HG02981 (cell line): ENCODE measurements at regions not wholly inside any gene's neighbourhood (a gene's known extent, or its start where the extent isn't known, plus 50 kb on each side); places are given as distances from the start of the nearest gene placed in this dataset.

ENCODE experiments used
- ATAC-seq: cut with Tn5 transposase; IDR thresholded peaks from one replicate; pipeline ENCODE4 v1.9.1; 2021; ENCODE audit warnings: mild to moderate bottlenecking, moderate library complexity; ENCODE audit not compliant: unreplicated experiment

DNA sequence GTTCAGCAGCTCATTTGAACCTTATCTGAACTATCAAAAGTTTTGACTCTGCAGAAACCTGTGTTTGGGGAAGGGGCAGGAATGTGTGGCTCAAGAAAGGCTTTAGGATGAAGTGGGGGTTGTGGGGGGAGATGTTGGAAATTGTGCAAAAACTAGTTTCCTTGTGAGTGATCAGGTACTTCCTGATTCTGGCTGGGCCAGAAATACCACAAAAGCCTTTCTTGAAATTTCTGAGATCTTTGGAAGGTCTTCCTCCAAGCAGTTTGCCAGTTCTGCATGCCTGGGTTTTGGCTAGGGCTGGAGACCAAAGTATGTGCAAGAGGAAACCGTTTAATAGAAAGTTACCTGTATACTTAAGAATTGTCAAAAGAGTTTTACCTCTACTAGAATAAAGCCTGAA lies 116.6 kb downstream of the BMP2 start:
- no peak for ATAC-seq

DNA sequence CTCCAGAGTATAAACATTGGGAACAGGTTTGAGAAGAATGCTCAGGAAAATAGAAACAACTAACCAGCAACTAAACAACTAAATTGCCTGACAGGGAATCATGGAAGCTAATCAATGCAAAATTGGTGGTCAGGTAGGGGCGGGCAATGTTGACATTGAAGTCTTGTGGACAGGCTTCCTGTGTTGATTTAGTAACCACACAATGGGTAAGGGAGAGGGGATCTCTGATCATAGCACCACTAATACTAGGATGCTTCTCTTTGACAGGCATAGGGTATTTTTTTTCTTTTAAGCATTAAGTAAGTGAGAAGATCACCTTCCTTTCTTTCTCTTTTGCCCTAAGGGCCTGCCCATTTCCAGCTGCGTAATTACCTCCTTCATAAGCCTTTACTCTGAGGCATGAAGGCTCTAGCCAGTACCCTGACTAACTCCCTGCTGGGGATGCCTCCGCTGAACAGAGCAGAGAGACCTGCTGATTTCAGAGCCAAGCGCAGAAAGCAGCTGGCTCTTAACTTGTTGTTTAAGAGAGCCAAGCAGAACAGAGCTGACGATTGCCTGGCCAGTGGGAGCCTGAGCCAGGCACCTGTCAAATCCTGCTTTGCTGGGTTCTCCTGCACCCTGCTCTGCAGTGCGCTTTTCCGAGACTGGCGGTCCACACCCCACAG lies 118.7 kb downstream of the BMP2 start:
- ATAC-seq, result no peak

DNA sequence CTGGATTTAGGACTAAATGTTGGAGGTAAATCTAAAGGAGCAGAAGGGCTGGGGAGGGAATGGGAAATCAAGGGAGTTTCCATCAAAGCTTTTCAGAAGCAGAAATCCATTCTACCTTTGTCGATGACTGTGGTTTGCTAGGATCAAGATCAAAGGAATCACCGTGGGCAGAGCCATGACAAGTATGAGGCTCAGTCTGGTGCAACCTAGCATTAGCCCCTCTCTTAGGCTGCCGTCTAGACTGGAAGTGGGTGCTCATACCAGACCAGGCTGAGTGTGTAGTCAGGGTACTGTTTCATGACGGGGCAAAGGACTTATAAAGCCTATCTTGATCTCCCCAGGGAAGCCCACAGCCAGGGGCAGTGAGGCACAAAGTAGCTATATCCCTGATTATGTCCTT lies 120.5 kb downstream of the BMP2 start:
- no peak for ATAC-seq

DNA sequence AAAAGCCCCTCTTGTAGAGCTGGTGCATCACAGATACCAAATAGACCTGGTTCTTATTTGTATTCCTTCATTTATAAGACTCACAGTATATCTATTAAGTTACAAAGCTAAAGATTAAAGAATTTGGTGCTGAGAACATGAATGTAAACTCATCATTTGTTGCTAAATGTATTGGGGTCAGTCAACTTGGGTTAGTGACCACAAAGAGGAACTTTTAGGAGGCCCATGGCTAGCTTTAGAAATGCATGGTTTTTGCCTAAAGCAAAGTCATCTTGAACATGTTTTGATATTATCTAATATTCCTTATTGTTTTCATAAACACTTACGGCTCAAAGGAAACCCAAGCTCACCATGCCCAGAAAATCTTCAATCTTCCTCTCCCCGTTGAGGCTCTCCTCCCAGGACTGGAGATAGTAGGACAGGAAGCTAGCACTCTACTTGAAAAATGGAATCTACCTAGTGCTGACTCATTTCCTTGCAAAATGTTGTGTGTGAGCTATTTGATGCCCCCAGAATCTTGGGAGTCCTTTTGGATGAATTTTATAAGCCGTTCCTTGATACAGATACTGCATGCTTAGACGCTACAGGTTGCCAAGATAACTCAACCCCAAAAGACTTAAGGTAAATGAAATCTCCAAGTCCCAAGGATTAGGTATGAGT lies 121.4 kb downstream of the BMP2 start:
- no peak for ATAC-seq

DNA sequence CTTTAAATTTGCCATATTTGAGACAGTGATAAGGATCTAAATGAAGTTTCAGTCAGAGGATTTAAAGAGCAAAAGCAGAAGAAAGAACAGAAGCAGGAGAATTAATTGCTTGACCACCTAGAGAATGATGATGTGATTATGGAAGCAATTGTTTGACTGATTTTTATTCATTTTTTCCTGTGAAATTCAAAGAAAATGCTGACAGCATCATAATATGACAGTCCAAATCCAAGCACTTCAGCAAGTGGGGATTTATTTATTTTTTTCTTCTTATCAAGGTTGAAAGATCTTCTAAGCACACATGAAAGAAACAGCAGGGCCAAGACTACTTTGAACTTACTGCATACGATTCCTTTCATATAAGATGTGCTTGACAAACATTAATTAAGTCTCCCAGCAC lies 125.2 kb downstream of the BMP2 start:
- no peak for ATAC-seq

DNA sequence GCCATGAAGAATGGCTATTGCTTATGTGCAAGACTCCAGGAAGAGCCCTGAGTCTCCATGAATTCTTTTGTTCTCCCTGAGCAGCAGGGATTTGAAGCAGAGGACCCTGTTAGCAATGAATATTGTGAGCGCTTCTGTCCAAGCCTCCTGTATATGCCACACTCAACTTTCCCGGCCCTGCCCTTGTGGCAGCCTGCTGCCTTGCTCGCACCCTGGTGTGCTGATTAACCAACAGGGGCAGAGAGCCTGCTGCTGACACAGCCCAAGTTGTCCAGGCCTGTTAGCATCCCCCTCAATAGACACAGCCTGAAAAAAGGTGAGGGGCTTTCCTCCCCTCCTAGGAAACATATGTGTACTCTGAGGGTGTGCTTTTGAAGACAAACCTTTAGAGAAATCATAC lies 131.4 kb downstream of the BMP2 start:
- ATAC-seq, result no peak

DNA sequence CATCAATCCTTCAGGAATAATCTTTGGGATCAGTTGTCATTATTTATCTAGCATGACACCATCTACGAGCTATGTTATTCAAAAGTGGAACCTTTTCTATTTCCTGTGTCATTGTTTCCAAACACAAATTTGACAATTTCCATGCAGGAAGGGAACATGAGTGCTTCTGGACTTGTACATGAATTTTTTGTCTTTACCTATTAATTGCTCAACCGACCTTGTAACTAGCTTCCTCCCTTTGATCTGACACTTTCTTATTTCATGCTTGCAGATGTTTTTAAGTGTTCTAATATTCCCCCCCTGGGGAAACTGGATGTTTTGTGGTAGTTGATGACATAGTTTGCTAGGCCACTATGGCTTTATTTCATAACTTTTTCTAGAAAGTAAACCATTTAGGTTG lies 139.4 kb downstream of the BMP2 start:
- no peak for ATAC-seq

DNA sequence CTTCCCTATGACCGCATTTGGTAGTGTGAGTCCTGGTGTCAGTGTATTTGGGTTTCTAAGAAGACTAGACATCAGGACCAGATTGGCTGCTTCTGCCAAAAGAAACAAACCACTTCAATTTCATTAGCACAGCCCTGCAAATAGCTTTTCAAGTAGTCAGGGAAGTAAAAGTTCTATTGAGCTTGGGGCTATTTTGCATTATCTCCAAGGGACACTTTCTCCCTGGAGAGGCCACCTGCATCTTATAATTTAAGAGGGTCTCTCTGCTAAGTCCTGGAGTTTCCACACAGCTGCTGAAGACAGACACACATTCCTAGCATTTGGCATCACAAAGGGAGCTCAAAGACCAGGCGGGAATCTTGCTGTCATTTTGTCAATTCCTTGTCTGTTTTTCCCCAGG lies 141.2 kb downstream of the BMP2 start:
- ATAC-seq, result no peak

DNA sequence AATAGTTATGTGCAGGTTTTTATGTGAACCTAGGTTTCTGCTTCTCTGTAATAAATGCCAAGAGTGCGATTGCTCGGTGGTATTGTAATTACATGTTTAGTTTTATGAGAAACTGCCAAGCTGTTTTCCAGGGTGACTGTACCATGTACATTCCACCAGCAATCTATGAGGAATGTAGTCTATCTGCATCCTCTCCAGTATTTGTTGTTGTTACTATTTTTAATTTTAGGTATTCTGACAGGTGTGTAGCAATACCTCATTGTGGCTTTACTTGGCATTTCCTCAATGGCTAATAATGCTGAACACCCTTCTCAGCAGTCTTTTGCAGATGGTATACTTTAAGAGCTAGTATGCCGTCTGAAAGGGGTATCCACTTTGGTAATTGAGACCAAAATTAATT lies 142.1 kb downstream of the BMP2 start:
- no peak for ATAC-seq

DNA sequence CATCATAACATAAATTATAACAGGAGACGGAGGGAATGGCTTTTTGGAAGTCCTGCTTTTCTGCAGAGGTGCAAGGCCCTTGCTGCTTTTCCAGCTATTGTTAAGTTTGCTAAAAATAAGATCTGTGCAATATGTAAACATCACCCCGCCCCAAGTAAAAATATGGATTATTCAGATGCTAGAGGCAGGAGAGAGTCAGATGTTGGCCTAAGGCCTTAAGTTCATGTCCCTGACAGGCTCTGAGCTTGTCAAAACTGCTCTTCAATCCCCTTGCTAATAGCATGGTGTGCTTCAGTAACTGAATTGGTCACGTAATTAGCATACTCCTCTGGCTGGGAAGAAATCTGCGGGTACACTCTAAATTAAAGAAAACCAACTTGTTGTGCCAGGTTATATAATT lies 147.5 kb downstream of the BMP2 start:
- ATAC-seq, result no peak

DNA sequence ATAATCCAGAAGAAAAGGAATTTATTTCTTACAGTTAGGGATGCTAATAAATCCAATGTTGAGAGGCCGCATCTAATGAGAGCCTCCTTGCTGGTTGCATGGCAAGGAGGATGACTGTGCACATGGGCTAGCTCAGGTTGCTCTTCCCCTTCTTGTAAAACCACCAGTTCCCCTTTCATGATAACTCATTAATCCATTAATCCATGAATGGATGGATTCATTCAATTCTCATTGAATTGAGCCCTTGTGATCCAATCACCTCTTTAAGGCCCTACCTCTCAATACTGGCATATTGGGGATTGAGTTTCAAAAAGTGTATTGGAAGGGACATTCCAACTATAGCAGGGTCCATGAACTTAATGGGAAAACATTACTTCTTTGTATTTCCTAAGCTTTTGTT lies 149.5 kb downstream of the BMP2 start:
- ATAC-seq, result no peak

DNA sequence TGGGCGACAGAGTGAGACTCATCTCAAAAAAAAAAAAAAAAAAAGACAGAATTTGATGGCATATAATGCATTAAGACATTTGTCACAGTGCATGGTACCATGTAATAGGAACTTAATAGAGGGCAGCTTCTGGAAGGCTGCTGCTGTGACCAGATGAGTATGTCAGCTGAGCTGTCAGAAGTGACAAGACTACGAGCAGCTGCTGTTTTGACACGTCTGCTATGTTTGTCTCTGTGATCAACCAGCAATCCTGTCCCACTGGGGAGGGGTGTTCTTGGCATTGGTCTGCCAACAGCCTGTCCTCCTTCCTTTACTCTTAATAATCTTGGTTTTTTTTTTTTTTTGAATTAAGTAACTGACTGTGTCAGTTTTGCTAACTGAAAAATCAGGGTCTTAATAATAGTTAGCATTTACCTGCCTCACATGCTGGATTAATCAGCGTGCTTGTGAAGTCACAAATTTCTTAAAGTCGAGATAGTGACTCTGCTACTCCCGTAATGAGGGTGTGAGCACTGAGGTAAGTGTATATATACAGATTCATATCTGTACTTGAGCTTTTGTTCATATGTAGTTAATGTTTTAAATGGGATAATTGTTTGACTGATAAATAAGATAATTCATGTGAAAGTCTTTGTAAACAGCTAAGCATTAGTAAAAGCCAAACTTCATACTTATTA lies 152.4 kb downstream of the BMP2 start:
- ATAC-seq, result no peak

DNA sequence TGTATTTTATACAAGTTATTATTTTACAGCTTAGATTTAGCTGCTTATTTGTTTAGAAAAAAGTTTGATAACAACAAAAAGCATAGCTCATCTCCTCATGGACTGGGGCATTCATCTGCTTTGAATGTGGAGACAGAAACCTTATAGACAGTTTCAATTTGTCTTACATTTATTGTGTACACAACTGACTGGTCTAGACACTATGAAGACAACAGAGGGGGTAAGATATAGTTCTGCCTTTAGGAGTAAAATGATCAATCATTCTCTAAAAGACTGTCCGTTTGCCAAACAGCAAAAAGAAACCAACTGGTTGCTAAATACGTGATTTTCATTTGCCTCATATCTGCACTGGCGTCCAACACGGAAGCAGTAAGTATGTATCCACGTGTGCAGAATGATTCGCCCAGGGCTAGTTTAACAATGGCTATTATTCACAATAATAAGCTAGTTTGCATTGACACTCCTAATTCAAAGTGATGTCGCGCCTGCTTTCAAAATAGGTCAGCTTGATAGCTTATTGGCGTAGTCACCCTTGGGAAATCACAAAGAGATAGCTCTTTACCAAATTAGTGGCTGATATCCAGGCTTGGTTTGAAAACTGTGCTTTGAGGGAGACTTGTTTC lies 153.6 kb downstream of the BMP2 start:
- ATAC-seq, result no peak

DNA sequence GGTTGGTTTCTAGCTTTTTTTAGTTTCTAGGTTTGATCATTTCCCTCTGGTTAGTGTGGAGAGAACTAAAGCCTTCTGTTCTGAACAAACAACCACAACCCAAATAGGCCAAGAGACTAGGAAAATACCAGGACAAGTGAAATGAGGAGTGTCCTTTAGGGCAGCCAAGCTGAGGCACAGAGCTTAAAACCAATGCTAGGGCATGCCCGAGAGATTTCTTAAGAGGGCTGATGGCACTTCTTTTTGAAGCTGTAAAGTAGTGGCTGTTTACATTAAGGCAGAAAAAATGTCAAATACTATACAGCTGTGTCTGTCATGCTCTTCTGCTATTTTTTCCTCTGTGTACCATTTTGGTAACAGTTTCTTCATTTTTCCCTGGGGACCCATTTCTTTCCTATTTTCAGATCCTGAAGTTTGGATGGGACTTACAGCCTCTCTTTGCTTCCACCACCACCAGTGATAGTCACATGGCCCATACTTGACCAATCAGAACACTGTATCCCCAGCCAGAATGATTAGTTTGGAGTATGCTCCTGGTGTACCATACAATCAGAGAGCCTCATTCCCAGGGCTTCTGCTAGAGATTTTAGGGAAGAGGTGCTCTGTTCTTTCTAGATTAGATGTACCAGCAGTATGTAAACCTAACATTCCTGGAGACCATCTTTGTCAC lies 154.4 kb downstream of the BMP2 start:
- ATAC-seq, result no peak

DNA sequence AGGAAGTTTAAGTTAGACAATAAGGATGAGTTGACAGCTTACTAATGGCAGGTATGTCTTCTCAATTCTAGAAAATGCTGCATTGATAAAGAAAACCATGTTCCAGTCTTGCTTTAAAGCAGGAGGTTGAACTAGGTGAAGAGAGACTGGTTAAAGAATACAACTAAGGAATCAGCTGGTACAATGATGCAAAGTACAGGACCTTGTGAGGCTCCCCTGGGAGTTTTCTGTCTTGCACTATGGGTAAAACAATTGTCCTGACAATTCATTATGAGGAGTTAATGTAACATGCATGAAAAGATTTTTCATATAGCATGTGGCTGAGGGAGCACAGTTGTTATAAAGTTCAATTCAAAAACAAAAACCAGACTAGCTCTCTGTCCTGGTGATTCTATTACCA lies 157.2 kb downstream of the BMP2 start:
- no peak for ATAC-seq

DNA sequence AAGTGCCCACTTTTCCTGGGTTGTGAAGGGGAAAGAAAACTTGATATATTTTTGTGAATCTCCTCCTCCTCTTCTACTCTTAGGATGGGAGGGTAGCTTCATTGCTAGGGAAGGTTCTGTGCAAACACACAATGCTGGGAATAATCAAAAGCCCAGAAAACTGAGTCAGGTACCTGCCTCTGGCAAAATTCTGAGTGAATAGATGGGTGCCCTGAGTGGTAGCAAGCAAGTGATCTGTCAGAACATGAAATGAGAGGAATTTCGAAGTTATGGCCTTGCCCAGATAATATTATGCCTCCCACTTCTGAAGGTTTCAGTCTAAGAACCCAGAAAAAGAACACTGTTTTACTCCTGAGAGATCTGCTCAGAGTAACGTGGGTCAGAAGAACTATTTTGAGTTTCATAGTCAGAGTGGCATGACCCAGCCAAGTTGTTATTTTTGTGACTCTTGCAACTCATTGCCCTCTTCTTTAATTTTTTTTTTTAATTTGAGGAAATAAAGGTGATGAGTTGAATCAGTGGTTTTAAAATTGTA lies 158.3 kb downstream of the BMP2 start:
- ATAC-seq, result no peak

DNA sequence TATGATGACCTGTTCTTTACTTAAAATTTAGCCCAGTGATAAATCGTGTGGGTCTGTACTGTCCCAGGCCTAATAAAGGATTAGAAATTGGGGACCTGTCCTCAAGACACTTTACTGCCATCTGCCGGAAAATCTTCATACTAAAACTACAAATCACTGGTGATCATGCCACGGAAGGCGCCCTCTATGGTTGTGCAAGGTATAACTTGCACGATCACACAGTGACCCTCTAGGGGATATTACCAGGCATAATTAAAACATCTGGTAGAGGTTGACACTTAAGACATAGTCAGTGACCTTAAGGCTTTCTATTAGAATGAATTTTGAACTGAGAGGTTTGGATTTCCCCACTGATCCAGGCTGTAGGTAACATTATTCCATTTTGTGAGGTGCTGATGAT lies 172.6 kb downstream of the BMP2 start:
- ATAC-seq, result no peak

DNA sequence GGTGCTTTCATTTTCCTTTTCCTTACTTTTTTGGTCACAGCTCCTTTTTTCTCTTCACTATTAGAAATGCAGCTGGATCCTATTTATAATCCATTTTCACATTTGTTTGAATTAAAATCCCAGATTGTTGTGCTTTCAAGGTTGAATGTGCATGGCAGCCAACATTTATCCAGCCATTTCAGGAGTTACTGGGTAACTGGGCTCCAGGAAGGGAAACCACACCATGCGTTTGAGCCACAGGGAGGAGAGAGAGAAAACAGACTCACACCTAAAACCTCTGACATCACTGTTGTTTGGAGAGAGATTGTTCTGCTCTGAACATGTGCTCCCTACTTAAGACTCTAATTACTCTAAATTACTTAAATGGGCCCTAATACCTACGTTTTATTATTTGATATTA lies 173.4 kb downstream of the BMP2 start:
- no peak for ATAC-seq

DNA sequence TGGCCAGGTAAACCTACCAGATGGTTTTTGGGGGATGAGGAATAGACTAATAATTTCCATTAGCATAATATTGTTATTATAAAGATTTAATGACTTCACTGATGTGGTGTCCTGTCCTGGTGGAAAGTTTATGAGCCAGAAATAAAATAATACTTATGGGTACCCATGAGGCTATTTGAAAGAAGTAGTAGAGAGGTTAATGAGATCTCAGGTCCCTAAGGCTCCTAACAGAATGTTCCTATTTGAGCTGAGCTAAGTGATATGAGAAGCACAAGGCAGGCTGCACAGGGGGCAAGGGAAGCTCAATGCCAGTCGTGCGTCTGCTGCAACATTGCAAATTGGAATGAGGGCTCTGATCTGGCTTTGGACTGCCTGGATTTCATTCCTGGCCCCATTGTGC lies 174.1 kb downstream of the BMP2 start:
- ATAC-seq, result no peak

DNA sequence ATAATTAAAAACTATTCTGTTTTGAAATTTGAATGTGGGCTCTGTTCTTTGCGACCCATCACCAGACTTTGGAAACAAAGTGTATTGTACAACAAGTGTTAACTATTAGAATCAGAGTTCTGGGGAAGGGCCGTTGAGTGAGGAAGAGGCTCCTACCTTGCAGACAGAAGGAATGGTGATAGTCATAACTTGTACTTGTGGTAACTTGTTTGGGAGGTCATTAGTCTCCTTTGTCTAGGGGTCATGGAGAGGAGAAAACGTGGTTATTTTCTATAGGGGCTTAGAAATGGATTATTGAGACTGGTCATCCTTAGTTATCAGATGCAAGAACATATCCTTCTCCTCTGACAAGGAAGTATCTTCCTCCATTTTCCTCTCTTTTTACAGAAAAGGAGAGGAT lies 174.8 kb downstream of the BMP2 start:
- ATAC-seq, result no peak

DNA sequence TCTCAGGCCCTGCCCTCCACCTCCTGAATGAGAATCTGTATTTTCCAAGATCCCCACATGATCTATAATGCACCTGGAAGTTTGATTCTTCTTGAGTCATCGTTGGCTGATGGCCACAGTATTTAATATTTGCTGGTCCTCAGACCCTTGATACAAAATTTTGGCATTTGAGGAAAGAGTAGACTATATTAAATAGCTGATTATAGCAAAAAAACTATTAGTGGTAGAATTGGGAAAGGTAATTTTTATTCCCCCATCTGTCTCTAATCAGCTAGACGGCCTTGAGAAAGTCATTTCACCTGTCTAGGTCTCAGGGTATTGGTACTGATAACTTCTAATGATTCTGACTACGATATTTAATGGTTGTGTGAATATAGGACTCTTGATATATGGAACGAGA lies 176.8 kb downstream of the BMP2 start:
- ATAC-seq, result no peak
